Suprapubic skin (tissue), 4 donors: ENCODE measurements at regions not wholly inside any gene's neighbourhood (a gene's known extent, or its start where the extent isn't known, plus 50 kb on each side); places are given as distances from the start of the nearest gene placed in this dataset.
"Not testable (repeated sequence)": the region's sequence is repeated elsewhere in the genome, so short reads cannot be mapped to it uniquely, and the experiment has no call there.

ENCODE experiments used
- DNase-seq, 2 donors: peaks; one replicate each; pipeline ENCODE4 v3.0.0-alpha.2; 2019; ENCODE audit warnings: low spot score in 2 of 2
- H3K27ac ChIP-seq: fragments of 200-600 bp; sonication (generic); one replicate; pipeline ENCODE4 v1.5.1; 2019
- H3K27me3 ChIP-seq: fragments of 200-600 bp; sonication (generic); one replicate; pipeline ENCODE4 v1.5.1; 2019
- H3K36me3 ChIP-seq: fragments of 200-600 bp; sonication (generic); one replicate; pipeline ENCODE4 v1.5.1; 2019
- H3K4me1 ChIP-seq: fragments of 200-600 bp; sonication (generic); one replicate; pipeline ENCODE4 v1.5.1; 2019
- H3K4me3 ChIP-seq: fragments of 200-600 bp; sonication (generic); one replicate; pipeline ENCODE4 v1.5.1; 2019; ENCODE audit warnings: mild to moderate bottlenecking
- H3K9me3 ChIP-seq: fragments of 200-600 bp; sonication (generic); one replicate; pipeline ENCODE4 v1.5.1; 2019
- EP300 ChIP-seq: sonication (generic); formaldehyde crosslinking; IDR thresholded peaks from one replicate; pipeline ENCODE4 v1.6.1; 2017; ENCODE audit warnings: antibody characterized with exemption
- POLR2A ChIP-seq, 2 donors: fragments of 450-650 bp; IDR thresholded peaks; one replicate each; pipeline ENCODE4 v1.6.1; 2017; ENCODE audit warnings: antibody characterized with exemption in 2 of 2, mild to moderate bottlenecking in 2 of 2, moderate library complexity in 2 of 2
- POLR2AphosphoS5 ChIP-seq, 3 donors: sonication (generic); formaldehyde crosslinking; IDR thresholded peaks; one replicate each; pipeline ENCODE4 v1.6.1; 2017; ENCODE audit warnings: antibody characterized with exemption in 3 of 3
- WGBS: methylation state at CpG from one replicate; pipeline ENCODE4 v1.1.5; 2018; 5-methylcytosine and 5-hydroxymethylcytosine counted together
- TF ChIP-seq, protein P1 (sequence below), 2 donors: fragments of 200-600 bp in 1 of 2; fragments of 450-650 bp in 1 of 2; sonication (generic) in 1 of 2; IDR thresholded peaks; one replicate each; pipeline ENCODE4 v1.5.1; 2016 to 2019; ENCODE audit warnings: antibody characterized with exemption in 2 of 2, mild to moderate bottlenecking in 1 of 2, moderate library complexity in 1 of 2

DNA sequence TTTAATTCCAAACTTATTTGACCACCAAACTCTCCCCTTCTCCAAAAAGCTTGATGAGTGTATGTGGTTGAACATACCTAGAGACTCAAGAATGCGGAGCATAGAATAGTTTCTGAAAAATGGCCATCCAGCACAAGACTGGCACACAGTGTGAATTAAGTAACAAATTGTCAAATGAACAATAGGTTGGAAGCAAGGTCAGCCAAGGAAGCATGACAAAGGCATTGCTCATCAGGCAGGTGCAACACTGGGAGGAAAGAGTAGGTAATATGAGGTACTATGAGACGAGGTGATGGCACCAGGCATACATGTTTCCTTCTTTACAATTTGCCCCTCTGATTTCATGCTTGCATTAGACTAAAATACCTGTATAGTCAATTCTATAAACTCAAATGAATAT lies 73.7 kb downstream of the DKK1 start:
- no peaks in the 10 kb centered on the region for H3K9me3 ChIP-seq
- H3K4me1 ChIP-seq = no peaks in the 10 kb centered on the region
- no peaks in the 10 kb centered on the region for H3K27me3 ChIP-seq
- TF ChIP-seq POLR2A (IDR thresholded peaks at IDR 0.05) = no peak
- TF ChIP-seq EP300 = no peak
- TF ChIP-seq, protein P1, sequence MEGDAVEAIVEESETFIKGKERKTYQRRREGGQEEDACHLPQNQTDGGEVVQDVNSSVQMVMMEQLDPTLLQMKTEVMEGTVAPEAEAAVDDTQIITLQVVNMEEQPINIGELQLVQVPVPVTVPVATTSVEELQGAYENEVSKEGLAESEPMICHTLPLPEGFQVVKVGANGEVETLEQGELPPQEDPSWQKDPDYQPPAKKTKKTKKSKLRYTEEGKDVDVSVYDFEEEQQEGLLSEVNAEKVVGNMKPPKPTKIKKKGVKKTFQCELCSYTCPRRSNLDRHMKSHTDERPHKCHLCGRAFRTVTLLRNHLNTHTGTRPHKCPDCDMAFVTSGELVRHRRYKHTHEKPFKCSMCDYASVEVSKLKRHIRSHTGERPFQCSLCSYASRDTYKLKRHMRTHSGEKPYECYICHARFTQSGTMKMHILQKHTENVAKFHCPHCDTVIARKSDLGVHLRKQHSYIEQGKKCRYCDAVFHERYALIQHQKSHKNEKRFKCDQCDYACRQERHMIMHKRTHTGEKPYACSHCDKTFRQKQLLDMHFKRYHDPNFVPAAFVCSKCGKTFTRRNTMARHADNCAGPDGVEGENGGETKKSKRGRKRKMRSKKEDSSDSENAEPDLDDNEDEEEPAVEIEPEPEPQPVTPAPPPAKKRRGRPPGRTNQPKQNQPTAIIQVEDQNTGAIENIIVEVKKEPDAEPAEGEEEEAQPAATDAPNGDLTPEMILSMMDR (IDR thresholded peaks at IDR 0.05) = no peak
- no peak for TF ChIP-seq POLR2AphosphoS5 (IDR thresholded peaks at IDR 0.05)
- WGBS = 50% methylated on average over 2 of the region's 2 CpGs
- no peak for DNase-seq
- H3K4me3 ChIP-seq = no peak overlapping the region
- no peaks in the 10 kb centered on the region for H3K36me3 ChIP-seq
- H3K27ac ChIP-seq = no peak overlapping the region

DNA sequence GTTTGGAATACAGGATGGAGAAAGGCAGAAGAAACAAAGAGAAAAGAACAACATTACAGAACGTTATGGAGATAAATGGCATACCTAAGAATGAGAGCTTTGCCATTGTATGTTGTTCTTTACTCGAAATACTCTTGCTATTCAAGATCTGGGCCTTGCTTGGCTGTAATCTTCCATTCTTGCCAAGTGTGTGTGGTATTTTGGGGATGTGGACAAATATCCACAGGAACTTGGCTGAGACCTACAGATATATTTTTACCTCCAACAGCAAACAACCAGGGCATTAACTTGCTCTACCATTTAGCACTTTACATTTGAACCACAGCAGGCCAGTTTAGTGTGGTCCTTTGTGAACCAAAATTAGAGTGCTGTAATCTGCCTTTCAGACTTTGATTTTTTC lies 76.3 kb downstream of the DKK1 start:
- H3K4me3 ChIP-seq = no peak overlapping the region
- no peak overlapping the region for H3K27ac ChIP-seq
- 42% methylated on average over 2 of the region's 2 CpGs for WGBS
- no peak for DNase-seq
- TF ChIP-seq POLR2A (IDR thresholded peaks at IDR 0.05) (no peak), POLR2AphosphoS5 (IDR thresholded peaks at IDR 0.05) (no peak), EP300 (no peak)
- TF ChIP-seq, protein P1 (IDR thresholded peaks at IDR 0.05) = no peak
- H3K27me3 ChIP-seq = no peaks in the 10 kb centered on the region
- H3K9me3 ChIP-seq = no peaks in the 10 kb centered on the region
- no peaks in the 10 kb centered on the region for H3K4me1 ChIP-seq
- H3K36me3 ChIP-seq = no peaks in the 10 kb centered on the region

DNA sequence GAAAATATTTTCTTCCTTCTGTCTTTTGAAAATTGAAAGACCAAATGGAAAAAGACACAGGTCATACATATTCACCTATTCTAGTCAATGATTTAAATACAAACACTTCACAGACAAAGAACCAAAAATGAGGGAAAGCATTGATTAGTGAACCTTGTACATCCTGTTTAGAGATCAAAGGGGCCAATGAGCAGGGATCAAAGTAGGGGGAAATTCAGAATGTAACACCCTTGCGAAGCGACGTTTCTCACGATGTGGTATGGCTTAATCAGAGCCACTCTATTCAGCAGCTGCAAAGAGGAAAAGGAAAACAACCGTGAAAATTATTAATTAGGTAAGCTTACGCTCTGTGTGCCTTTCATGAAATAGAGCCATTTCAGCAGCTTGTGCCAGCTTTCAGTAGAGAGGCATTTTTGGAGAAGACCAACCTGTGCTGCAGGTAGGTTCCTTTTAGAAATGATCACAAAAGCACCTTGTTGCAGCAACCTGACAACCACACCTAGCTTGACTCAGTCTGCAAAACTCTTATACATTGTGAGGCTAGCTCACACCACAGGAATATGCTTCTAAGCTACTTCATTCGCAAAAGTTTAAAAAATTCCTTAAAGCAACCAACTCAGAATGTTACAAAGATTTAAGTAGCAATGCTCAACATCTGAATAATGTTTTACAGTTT lies 78.0 kb downstream of the DKK1 start:
- 59% methylated on average over 7 of the region's 7 CpGs for WGBS

DNA sequence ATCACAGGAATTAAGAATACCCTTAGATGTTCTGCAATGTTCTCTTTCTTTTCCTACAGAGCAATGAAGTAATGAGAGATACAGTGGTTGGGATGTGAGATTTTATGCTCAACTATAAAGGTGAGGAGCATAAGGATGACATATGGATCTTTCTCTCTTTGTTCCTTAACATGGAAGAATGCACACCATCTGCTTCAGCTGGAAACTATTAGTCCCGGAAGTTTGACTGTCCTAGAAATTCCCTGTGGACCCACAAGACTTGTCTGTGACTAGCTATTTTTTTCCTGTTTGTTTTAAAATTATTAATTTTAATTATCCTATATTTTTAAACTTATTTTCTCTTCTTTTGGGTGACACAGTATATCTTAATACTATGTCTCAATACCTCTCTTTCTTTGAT lies 80.2 kb downstream of the DKK1 start:
- H3K27ac ChIP-seq = no peak overlapping the region
- no peak overlapping the region for H3K4me3 ChIP-seq
- no peak for TF ChIP-seq EP300
- no peak for TF ChIP-seq POLR2AphosphoS5 (IDR thresholded peaks at IDR 0.05)
- TF ChIP-seq, protein P1 (IDR thresholded peaks at IDR 0.05) = no peak
- no peak for TF ChIP-seq POLR2A (IDR thresholded peaks at IDR 0.05)
- no peak for DNase-seq
- H3K36me3 ChIP-seq = no peaks in the 10 kb centered on the region
- 66% methylated on average over 1 of the region's 1 CpG for WGBS
- no peaks in the 10 kb centered on the region for H3K27me3 ChIP-seq
- no peaks in the 10 kb centered on the region for H3K4me1 ChIP-seq
- H3K9me3 ChIP-seq = no peaks in the 10 kb centered on the region

More for the DNA sequence above, 78.0 kb downstream of the DKK1 start:
- Histone ChIP-seq H3K36me3 (no peaks in the 10 kb centered on the region), H3K9me3 (no peaks in the 10 kb centered on the region), H3K27me3 (no peaks in the 10 kb centered on the region), H3K4me1 (no peaks in the 10 kb centered on the region), H3K4me3 (no peak overlapping the region), H3K27ac (no peak overlapping the region)
- TF ChIP-seq POLR2A (IDR thresholded peaks at IDR 0.05) (no peak), POLR2AphosphoS5 (IDR thresholded peaks at IDR 0.05) (no peak), EP300 (no peak)
- TF ChIP-seq, protein P1 (IDR thresholded peaks at IDR 0.05) = no peak
- no peak for DNase-seq

DNA sequence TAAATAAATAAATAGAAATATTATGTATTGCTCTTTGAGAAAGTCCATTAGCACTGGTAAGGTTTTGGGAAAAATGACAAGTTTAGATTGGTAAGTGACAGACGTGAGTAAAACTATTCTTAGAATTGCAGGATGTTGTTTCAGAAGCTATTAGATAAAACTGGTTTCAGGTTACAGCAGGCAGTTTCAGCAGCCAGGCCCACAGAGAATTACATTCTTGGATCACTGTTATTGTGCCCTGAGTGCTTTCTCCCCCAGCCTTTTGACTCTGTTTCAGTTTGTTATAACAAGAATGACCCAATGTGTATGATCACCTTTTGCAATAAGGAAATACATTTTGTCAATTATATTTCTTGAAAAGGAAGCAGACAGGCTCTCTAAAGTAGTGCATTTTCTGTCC lies 86.5 kb downstream of the DKK1 start:
- H3K9me3 ChIP-seq = no peaks in the 10 kb centered on the region
- H3K4me1 ChIP-seq = no peaks in the 10 kb centered on the region
- no peaks in the 10 kb centered on the region for H3K27me3 ChIP-seq
- DNase-seq = no peak
- 53% methylated on average over 1 of the region's 1 CpG for WGBS
- no peak overlapping the region for H3K4me3 ChIP-seq
- H3K27ac ChIP-seq = no peak overlapping the region
- no peak for TF ChIP-seq EP300
- no peak for TF ChIP-seq POLR2AphosphoS5 (IDR thresholded peaks at IDR 0.05)
- TF ChIP-seq POLR2A (IDR thresholded peaks at IDR 0.05) = no peak
- TF ChIP-seq, protein P1 (IDR thresholded peaks at IDR 0.05) = no peak
- H3K36me3 ChIP-seq = no peaks in the 10 kb centered on the region

DNA sequence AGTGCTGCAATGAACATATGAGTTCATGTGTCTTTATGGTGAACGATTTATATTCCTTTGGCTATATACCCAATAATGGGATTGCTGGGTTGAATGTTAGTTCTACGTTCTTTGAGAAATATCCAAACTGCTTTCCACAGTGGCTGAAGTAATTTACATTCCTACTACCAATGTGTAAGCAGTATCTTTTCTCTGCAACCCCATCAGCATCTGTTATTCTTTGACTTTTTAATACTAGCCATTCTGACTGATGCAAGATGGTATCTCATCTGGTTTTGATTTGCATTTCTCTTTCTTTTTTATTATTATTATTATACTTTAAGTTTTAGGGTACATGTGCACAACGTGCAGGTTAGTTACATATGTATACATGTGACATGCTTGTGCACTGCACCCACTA lies 89.7 kb downstream of the DKK1 start:
- not testable (repeated sequence) for H3K9me3 ChIP-seq, H3K36me3 ChIP-seq, H3K27me3 ChIP-seq, H3K4me3 ChIP-seq, H3K4me1 ChIP-seq, H3K27ac ChIP-seq, DNase-seq
- WGBS = 65% methylated on average over 3 of the region's 3 CpGs
